ENCODE measurements at regions not wholly inside any gene's neighbourhood (a gene's known extent, or its start where the extent isn't known, plus 50 kb on each side); places are given as distances from the start of the nearest gene placed in this dataset.

- Histone ChIP-seq H3K9me2 (ENCODE audit: insufficient read depth, low read length) (no peaks in the 10 kb centered on the region), H3K9ac (ENCODE audit: low read length) (no peak overlapping the region), H3K9me3 (ENCODE audit: low read length) (no peaks in the 10 kb centered on the region), H3K79me2 (replicated peaks; ENCODE audit: insufficient read depth, low read length) (no peaks in the 10 kb centered on the region), H3K4me2 (ENCODE audit: low read length) (no peak overlapping the region), H2AFZ (ENCODE audit: low read depth, low read length) (no peak overlapping the region), H4K20me1 (ENCODE audit: insufficient read depth) (no peaks in the 10 kb centered on the region), H3K36me3 (ENCODE audit: insufficient read depth, low read length) (no peaks in the 10 kb centered on the region), H3K4me3 (ENCODE audit: low read length) (no peak overlapping the region), H3K27me3 (ENCODE audit: insufficient read depth, low read depth, low read length) (no peaks in the 10 kb centered on the region), H3K27ac (ENCODE audit: low read length) (no peak overlapping the region), H3F3A (ENCODE audit: insufficient read depth, low read length, poor library complexity, severe bottlenecking) (no peaks in the 10 kb centered on the region)
- TF ChIP-seq TAF1 (IDR thresholded peaks at IDR 0.05; ENCODE audit: low read depth): no peak
- no peak for TF ChIP-seq RAD21 (conservative IDR thresholded peaks at IDR 0.05)
- TF ChIP-seq MXI1 (conservative IDR thresholded peaks at IDR 0.05; ENCODE audit: poor library complexity, severe bottlenecking): no peak
- TF ChIP-seq POLR2AphosphoS5 (IDR thresholded peaks at IDR 0.05): no peak
- no peak for TF ChIP-seq REST (IDR thresholded peaks at IDR 0.05; ENCODE audit: borderline replicate concordance)
- TF ChIP-seq EZH2 (IDR thresholded peaks at IDR 0.05; ENCODE audit: borderline replicate concordance, insufficient read depth, low read length, poor library complexity, severe bottlenecking): no peak
- no peak for TF ChIP-seq CTCF (IDR thresholded peaks at IDR 0.05; ENCODE audit: poor library complexity, severe bottlenecking)
- TF ChIP-seq SMC3 (conservative IDR thresholded peaks at IDR 0.05; ENCODE audit: poor library complexity): no peak
- TF ChIP-seq EP300 (conservative IDR thresholded peaks at IDR 0.05; ENCODE audit: poor library complexity, severe bottlenecking): no peak
These were observed 170.2 kb upstream of the CDYL start for GRCh38 chr6:4606016-4606415.

GRCh38 chr6:4603856-4604369 is 172.3 kb upstream of the CDYL start:
- Histone ChIP-seq H3K9me3 (ENCODE audit: low read length) (no peaks in the 10 kb centered on the region), H3K4me3 (ENCODE audit: low read length) (no peak overlapping the region), H3K27me3 (ENCODE audit: insufficient read depth, low read depth, low read length) (no peaks in the 10 kb centered on the region), H3K36me3 (ENCODE audit: insufficient read depth, low read length) (no peaks in the 10 kb centered on the region), H3K79me2 (replicated peaks; ENCODE audit: insufficient read depth, low read length) (no peaks in the 10 kb centered on the region), H2AFZ (ENCODE audit: low read depth, low read length) (no peak overlapping the region), H3K9me2 (ENCODE audit: insufficient read depth, low read length) (no peaks in the 10 kb centered on the region), H3K9ac (ENCODE audit: low read length) (no peak overlapping the region), H4K20me1 (ENCODE audit: insufficient read depth) (no peaks in the 10 kb centered on the region), H3F3A (ENCODE audit: insufficient read depth, low read length, poor library complexity, severe bottlenecking) (no peaks in the 10 kb centered on the region), H3K4me2 (ENCODE audit: low read length) (no peak overlapping the region), H3K27ac (ENCODE audit: low read length) (no peak overlapping the region)
- TF ChIP-seq RAD21 (conservative IDR thresholded peaks at IDR 0.05) (no peak), REST (IDR thresholded peaks at IDR 0.05; ENCODE audit: borderline replicate concordance) (no peak), SMC3 (conservative IDR thresholded peaks at IDR 0.05; ENCODE audit: poor library complexity) (no peak), TAF1 (IDR thresholded peaks at IDR 0.05; ENCODE audit: low read depth) (no peak), POLR2AphosphoS5 (IDR thresholded peaks at IDR 0.05) (no peak)
